ENCODE measurements at regions not wholly inside any gene's neighbourhood (a gene's known extent, or its start where the extent isn't known, plus 50 kb on each side); places are given as distances from the start of the nearest gene placed in this dataset.

DNA sequence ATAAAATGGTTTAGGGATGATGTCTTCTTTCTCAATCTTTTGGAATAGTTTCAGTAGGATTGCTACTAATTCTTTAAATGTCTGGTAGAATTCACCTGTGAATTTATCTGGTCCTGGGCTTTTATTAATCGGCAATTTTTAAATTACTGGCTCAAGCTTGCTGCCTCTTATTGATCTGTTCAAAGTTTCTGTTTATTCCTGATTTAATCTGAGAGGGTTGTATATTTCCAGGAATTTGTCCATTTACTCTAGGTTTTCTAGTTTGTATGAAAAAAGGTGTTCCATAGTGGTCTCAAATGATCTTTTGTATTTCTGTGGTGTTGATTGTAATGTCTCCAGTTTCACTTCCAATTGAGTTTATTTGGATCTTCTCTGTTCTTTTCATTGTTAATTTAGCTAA is 617.8 kb downstream of the LTN1 start:
- H3K27me3 ChIP-seq (replicated peaks; ENCODE audit: control insufficient read depth, insufficient read depth, low read length) = no peaks in the 10 kb centered on the region

DNA sequence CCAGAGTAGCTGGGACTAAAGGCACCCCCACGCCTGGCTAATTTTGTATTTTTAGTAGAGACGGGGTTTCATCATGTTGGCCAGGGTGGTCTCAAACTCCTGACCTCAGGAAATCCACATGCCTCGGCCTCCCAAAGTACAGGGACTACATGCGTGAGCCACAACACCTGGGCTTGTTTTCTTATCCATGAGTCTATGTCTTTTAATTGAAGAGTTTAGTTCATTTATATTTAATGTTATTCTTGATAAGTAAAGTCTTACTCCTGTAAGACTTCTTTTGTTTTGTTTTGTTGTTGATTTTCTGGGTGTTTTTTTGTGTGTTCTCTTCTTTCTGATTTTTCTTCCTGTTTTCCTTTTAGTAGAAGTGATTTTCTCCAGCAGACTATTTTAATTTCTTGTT is 621.0 kb downstream of the LTN1 start:
- TF ChIP-seq, protein P1, sequence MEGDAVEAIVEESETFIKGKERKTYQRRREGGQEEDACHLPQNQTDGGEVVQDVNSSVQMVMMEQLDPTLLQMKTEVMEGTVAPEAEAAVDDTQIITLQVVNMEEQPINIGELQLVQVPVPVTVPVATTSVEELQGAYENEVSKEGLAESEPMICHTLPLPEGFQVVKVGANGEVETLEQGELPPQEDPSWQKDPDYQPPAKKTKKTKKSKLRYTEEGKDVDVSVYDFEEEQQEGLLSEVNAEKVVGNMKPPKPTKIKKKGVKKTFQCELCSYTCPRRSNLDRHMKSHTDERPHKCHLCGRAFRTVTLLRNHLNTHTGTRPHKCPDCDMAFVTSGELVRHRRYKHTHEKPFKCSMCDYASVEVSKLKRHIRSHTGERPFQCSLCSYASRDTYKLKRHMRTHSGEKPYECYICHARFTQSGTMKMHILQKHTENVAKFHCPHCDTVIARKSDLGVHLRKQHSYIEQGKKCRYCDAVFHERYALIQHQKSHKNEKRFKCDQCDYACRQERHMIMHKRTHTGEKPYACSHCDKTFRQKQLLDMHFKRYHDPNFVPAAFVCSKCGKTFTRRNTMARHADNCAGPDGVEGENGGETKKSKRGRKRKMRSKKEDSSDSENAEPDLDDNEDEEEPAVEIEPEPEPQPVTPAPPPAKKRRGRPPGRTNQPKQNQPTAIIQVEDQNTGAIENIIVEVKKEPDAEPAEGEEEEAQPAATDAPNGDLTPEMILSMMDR (IDR thresholded peaks at IDR 0.05; ENCODE audit: insufficient read depth, low read length, poor library complexity, severe bottlenecking) = no peak
- no peak overlapping the region for H3K4me3 ChIP-seq (replicated peaks; ENCODE audit: low read depth, low read length)
- H3K27me3 ChIP-seq (replicated peaks; ENCODE audit: control insufficient read depth, insufficient read depth, low read length) = no peaks in the 10 kb centered on the region
- no peak for DNase-seq (ENCODE audit: extremely low read depth, insufficient read length)
- no peaks in the 10 kb centered on the region for H3K36me3 ChIP-seq (ENCODE audit: control insufficient read depth, insufficient read depth, low read length)

More for the DNA sequence above, 617.8 kb downstream of the LTN1 start:
- no peak for DNase-seq (ENCODE audit: extremely low read depth, insufficient read length)
- Histone ChIP-seq H3K4me3 (replicated peaks; ENCODE audit: low read depth, low read length) (no peak overlapping the region), H3K36me3 (ENCODE audit: control insufficient read depth, insufficient read depth, low read length) (no peaks in the 10 kb centered on the region)
- TF ChIP-seq, protein P1 (IDR thresholded peaks at IDR 0.05; ENCODE audit: insufficient read depth, low read length, poor library complexity, severe bottlenecking) = no peak

DNA sequence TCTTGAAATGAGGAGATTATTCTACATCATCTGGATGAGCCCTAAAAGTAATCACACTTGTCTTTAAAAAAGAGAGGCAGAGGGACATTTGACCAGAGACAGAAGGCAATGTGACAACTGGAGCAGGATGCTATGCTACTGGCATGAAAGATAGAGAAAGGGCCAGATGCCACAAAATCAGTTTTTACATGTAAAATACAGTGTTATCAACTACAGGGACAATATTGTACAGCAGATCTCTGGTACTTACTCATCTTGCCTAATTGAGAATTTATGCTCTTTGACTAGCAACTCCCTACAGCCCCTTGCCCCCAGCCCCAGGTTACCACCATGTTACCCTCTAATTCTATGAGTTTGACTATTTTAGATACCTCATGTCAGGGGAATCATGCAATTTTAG is 633.4 kb downstream of the LTN1 start:
- no peak overlapping the region for H3K4me3 ChIP-seq (replicated peaks; ENCODE audit: low read depth, low read length)
- DNase-seq (ENCODE audit: extremely low read depth, insufficient read length) = no peak
- no peaks in the 10 kb centered on the region for H3K36me3 ChIP-seq (ENCODE audit: control insufficient read depth, insufficient read depth, low read length)
- H3K27me3 ChIP-seq (replicated peaks; ENCODE audit: control insufficient read depth, insufficient read depth, low read length) = no peaks in the 10 kb centered on the region
- TF ChIP-seq, protein P1 (IDR thresholded peaks at IDR 0.05; ENCODE audit: insufficient read depth, low read length, poor library complexity, severe bottlenecking) = no peak

DNA sequence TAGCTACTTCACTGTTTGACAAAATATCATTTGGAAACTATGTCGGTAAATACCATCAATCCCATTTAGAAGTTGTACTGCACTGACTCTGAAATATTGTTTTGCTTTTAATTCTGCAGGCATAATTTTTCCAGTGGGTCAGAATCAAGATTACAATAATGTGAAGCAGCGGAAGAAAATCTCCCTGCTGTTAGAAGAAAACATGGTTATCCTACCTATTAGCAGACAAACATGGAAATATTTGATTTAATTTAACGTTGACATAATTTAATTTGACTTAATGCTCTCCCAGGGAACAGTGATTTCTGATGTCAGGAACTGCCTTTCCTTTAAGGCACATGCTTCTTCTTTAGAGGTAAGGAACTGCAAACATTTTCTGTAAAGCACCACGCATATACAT is 634.0 kb downstream of the LTN1 start:
- no peak for DNase-seq (ENCODE audit: extremely low read depth, insufficient read length)
- H3K27me3 ChIP-seq (replicated peaks; ENCODE audit: control insufficient read depth, insufficient read depth, low read length) = no peaks in the 10 kb centered on the region
- H3K4me3 ChIP-seq (replicated peaks; ENCODE audit: low read depth, low read length) = no peak overlapping the region
- TF ChIP-seq, protein P1 (IDR thresholded peaks at IDR 0.05; ENCODE audit: insufficient read depth, low read length, poor library complexity, severe bottlenecking) = no peak
- H3K36me3 ChIP-seq (ENCODE audit: control insufficient read depth, insufficient read depth, low read length) = no peaks in the 10 kb centered on the region

DNA sequence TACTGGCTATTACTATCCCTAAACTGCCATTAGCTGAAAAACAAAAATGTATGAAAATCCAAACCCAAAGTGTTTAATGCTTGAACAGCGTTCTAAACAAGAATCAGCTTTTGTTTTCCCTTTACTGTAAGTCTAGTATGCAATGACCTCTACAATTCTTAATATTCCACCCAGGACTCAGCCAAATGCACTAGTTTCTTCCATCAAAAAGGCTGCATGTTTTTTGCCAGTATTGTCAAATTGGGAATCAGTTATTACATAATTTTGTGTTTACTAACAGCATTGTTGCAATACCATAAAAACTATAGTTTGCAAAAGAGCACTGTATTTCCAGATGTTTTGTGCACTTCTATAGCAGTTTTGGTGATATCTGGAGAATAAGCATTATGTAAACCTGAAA is 634.5 kb downstream of the LTN1 start:
- TF ChIP-seq, protein P1 (IDR thresholded peaks at IDR 0.05; ENCODE audit: insufficient read depth, low read length, poor library complexity, severe bottlenecking) = no peak
- no peak overlapping the region for H3K4me3 ChIP-seq (replicated peaks; ENCODE audit: low read depth, low read length)
- no peaks in the 10 kb centered on the region for H3K36me3 ChIP-seq (ENCODE audit: control insufficient read depth, insufficient read depth, low read length)

DNA sequence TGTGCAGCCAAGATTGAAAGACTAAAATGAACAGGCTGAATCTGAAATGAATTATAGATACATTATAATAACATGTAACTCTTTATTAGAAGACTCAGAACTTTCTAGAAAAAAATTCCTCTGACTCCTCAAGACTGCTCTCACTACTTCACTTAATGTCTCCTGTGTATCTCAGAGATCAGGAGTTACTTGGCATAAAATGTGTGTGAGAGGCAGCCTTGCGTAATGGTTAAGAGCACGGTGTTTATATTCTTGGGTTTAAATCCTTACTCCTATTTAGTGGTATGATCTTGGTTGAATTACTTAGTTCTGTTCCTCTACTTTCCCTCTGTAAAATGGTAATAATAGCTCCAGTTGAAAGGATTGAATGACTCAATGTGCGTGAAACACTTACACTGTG is 634.9 kb downstream of the LTN1 start:
- TF ChIP-seq, protein P1 (IDR thresholded peaks at IDR 0.05; ENCODE audit: insufficient read depth, low read length, poor library complexity, severe bottlenecking) = no peak
- no peak for DNase-seq (ENCODE audit: extremely low read depth, insufficient read length)
- no peaks in the 10 kb centered on the region for H3K36me3 ChIP-seq (ENCODE audit: control insufficient read depth, insufficient read depth, low read length)
- no peaks in the 10 kb centered on the region for H3K27me3 ChIP-seq (replicated peaks; ENCODE audit: control insufficient read depth, insufficient read depth, low read length)
- H3K4me3 ChIP-seq (replicated peaks; ENCODE audit: low read depth, low read length) = no peak overlapping the region

More for the DNA sequence above, 634.5 kb downstream of the LTN1 start:
- no peak for DNase-seq (ENCODE audit: extremely low read depth, insufficient read length)
- H3K27me3 ChIP-seq (replicated peaks; ENCODE audit: control insufficient read depth, insufficient read depth, low read length) = no peaks in the 10 kb centered on the region
